SK-N-SH treated with all-trans-retinoic acid at 6 μM for 48 hours (cell line): ENCODE measurements at regions not wholly inside any gene's neighbourhood (a gene's known extent, or its start where the extent isn't known, plus 50 kb on each side); places are given as distances from the start of the nearest gene placed in this dataset.

ENCODE experiments used
- CREB5 ChIP-seq: fragments of 250-450 bp; sonication (Bioruptor Pico); IDR thresholded peaks from 2 replicates; pipeline ENCODE4 v1.5.1; 2020; ENCODE audit warnings: low read depth, mild to moderate bottlenecking, moderate library complexity
- CSDC2 ChIP-seq: fragments of 250-450 bp; sonication (Bioruptor Pico); IDR thresholded peaks from 2 replicates; pipeline ENCODE4 v1.5.0; 2020; ENCODE audit warnings: mild to moderate bottlenecking, moderate library complexity
- ESRRG ChIP-seq: fragments of 250-450 bp; sonication (Bioruptor Pico); IDR thresholded peaks from 2 replicates; pipeline ENCODE4 v1.6.1; 2021; ENCODE audit warnings: mild to moderate bottlenecking
- GLIS3 ChIP-seq: fragments of 250-450 bp; sonication (Bioruptor Pico); IDR thresholded peaks from 2 replicates; pipeline ENCODE4 v1.5.0; 2020; ENCODE audit warnings: mild to moderate bottlenecking, moderate library complexity
- OSR1 ChIP-seq: fragments of 250-450 bp; sonication (Bioruptor Pico); IDR thresholded peaks from 2 replicates; pipeline ENCODE4 v1.8.0; 2022; ENCODE audit warnings: moderate library complexity, mild to moderate bottlenecking, inconsistent platforms
- PATZ1 ChIP-seq: fragments of 250-450 bp; sonication (Bioruptor Pico); IDR thresholded peaks from 2 replicates; pipeline ENCODE4 v1.8.0; 2020; ENCODE audit warnings: mild to moderate bottlenecking, moderate library complexity, borderline replicate concordance
- PPARA ChIP-seq: fragments of 250-450 bp; sonication (Bioruptor Pico); IDR thresholded peaks from 2 replicates; pipeline ENCODE4 v1.5.0; 2020; ENCODE audit warnings: mild to moderate bottlenecking, borderline replicate concordance
- SNAI2 ChIP-seq: fragments of 250-450 bp; sonication (Bioruptor Pico); IDR thresholded peaks from 2 replicates; pipeline ENCODE4 v1.5.0; 2020; ENCODE audit warnings: mild to moderate bottlenecking, moderate library complexity
- ZFP3 ChIP-seq: fragments of 250-450 bp; sonication (Bioruptor Pico); IDR thresholded peaks from 2 replicates; pipeline ENCODE4 v1.5.0; 2020; ENCODE audit warnings: mild to moderate bottlenecking, moderate library complexity
- ZFP30 ChIP-seq: fragments of 450-650 bp; formaldehyde crosslinking; IDR thresholded peaks from 2 replicates; pipeline ENCODE4 v1.5.0; 2022; ENCODE audit warnings: mild to moderate bottlenecking, moderate library complexity

- TF ChIP-seq ZFP30 (CRISPR knock-in tag) (no peak), ESRRG (CRISPR knock-in tag) (no peak), CREB5 (CRISPR knock-in tag) (no peak), ZFP3 (CRISPR knock-in tag) (no peak), SNAI2 (CRISPR knock-in tag) (no peak), OSR1 (CRISPR knock-in tag) (no peak), PPARA (no peak), CSDC2 (CRISPR knock-in tag) (no peak), GLIS3 (CRISPR knock-in tag) (no peak), PATZ1 (CRISPR knock-in tag) (no peak)
Measured at GRCh38 chr9:11086561-11086960, 473.8 kb upstream of the PTPRD start.
